Bronchial epithelial cell (primary cell): ENCODE measurements at regions not wholly inside any gene's neighbourhood (a gene's known extent, or its start where the extent isn't known, plus 50 kb on each side); places are given as distances from the start of the nearest gene placed in this dataset.

Experiments
- DNase-seq: peaks from one replicate; pipeline ENCODE4 v3.0.0-alpha.2; 2010; ENCODE audit warnings: low read depth
- FAIRE-seq: peaks from 2 replicates; lab custom pipeline; 2011; peaks lifted over from hg19 to GRCh38; lab: Jason Lieb, UNC
- H3K27me3 ChIP-seq: 2 replicates; pipeline ENCODE4 v1.5.1; 2011; ENCODE audit warnings: low read length; ENCODE audit not compliant: control insufficient read depth, insufficient read depth
- H3K36me3 ChIP-seq: 2 replicates; pipeline ENCODE4 v1.5.1; 2011; ENCODE audit warnings: low read length; ENCODE audit not compliant: control insufficient read depth, insufficient read depth
- H3K4me3 ChIP-seq: 2 replicates; pipeline ENCODE4 v1.5.1; 2011; ENCODE audit warnings: mild to moderate bottlenecking, low read depth, low read length, control low read depth
- CTCF ChIP-seq: IDR thresholded peaks from 2 replicates; pipeline ENCODE4 v1.5.1; 2011; ENCODE audit warnings: mild to moderate bottlenecking, moderate library complexity, low read length, control low read depth, inconsistent platforms; ENCODE audit not compliant: insufficient read depth, severe bottlenecking

GRCh38 chr20:50276119-50277063, 85.8 kb downstream of the CEBPB start:
- Histone ChIP-seq H3K27me3 (no peaks in the 10 kb centered on the region), H3K4me3 (no peak overlapping the region), H3K36me3 (no peaks in the 10 kb centered on the region)
- no peak for TF ChIP-seq CTCF
- DNase-seq (no peak), FAIRE-seq (no peak)

DNA sequence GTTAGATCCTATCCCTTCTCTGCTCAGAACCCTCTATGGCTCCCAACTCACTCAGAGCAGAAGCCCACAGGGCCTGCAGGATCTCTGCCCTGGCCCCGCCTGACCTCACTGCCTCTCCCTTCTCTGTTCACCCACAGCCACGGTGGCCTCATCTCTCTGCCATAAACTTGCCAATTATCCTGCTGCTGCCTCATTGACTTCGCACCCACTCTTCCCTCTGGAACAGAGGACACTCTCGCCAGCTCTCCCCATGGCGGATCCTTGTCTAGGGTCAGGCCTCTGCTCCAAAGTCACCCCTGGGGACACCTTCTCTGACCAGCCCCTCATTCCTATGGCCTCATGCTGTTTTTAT, 86.4 kb downstream of the CEBPB start:
- Histone ChIP-seq H3K4me3 (no peak overlapping the region), H3K36me3 (no peaks in the 10 kb centered on the region), H3K27me3 (no peaks in the 10 kb centered on the region)
- no peak for DNase-seq
- TF ChIP-seq CTCF: no peak
- no peak for FAIRE-seq

DNA sequence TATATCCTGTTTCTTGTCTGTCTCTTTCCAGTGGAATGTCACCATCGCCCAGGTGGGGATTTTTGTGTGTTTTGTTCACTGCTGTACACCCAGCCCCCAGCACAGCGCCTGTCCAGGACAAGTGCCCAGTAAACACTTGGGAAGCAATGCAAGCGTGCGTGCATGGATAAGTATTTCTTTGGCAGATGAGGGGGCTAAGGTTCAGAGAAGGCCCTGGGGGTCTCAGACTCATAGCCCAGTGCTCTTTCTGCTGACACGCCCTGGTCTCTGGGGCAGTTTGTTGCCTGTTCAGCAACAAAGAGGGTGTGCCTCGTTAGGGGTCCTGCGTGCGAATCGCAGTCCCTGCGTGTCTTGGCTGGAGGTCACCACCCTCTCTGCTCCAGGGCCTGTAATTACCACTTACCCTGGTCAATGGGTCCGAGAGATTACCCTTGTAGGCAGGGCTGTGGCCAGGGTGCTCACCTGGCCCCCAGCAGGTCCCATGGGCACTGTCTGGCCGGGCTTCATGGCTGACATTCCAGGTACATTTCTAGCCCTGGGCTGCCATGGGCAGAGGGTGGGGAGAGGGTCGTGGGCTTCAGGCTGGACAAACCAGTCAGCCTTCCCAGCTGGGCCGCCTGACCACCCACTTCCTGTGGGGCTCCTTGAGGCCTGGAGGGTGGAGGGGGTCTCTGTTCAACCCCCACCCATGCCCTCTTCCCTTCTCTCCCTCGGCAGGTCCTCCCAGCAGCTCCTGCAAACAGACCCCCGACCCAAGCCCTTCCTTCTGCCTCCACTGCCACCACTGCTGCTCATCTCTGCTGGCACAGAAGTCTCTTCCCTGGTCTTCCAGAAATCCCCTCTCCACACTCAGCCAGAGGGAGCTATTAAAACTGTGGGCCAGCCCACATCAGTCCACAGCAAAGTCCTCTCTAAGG, 87.1 kb downstream of the CEBPB start:
- no peak for DNase-seq
- no peaks in the 10 kb centered on the region for H3K27me3 ChIP-seq
- no peak overlapping the region for H3K4me3 ChIP-seq
- TF ChIP-seq CTCF: no peak
- H3K36me3 ChIP-seq: no peaks in the 10 kb centered on the region
- no peak for FAIRE-seq

- TF ChIP-seq CTCF: no peak
- Histone ChIP-seq H3K4me3 (no peak overlapping the region), H3K36me3 (no peaks in the 10 kb centered on the region), H3K27me3 (no peaks in the 10 kb centered on the region)
- DNase-seq (no peak), FAIRE-seq (no peak)
Observed at GRCh38 chr20:50278377-50278683, 87.7 kb downstream of the CEBPB start.

GRCh38 chr20:50278684-50279531, 88.3 kb downstream of the CEBPB start:
- TF ChIP-seq CTCF: peak; percentile 69
- no peak for FAIRE-seq
- H3K4me3 ChIP-seq: no peak overlapping the region
- no peaks in the 10 kb centered on the region for H3K27me3 ChIP-seq
- H3K36me3 ChIP-seq: no peaks in the 10 kb centered on the region
- DNase-seq: peak; percentile 23
